ENCODE measurements at regions not wholly inside any gene's neighbourhood (a gene's known extent, or its start where the extent isn't known, plus 50 kb on each side); places are given as distances from the start of the nearest gene placed in this dataset.

DNA sequence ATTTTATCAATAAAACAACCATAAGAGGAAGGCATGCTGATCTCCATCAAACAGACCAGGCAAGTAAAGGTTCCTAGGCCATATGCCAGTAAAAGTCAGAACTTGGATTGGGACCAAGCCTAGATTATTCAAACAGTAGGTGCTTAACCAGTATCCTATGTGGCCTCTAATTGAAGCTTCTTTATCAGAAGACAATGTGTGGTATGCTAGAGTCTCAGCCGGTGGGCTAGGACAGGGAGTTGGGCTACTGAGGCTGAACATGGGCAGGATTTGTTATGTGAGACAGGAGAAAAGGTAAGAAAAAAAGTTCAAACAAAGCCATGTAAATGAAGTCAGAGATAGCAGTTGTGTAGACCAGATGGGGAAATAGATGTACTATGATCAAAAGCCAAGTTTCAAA lies 413.7 kb upstream of the GHITM start:
- TF ChIP-seq, protein P1, sequence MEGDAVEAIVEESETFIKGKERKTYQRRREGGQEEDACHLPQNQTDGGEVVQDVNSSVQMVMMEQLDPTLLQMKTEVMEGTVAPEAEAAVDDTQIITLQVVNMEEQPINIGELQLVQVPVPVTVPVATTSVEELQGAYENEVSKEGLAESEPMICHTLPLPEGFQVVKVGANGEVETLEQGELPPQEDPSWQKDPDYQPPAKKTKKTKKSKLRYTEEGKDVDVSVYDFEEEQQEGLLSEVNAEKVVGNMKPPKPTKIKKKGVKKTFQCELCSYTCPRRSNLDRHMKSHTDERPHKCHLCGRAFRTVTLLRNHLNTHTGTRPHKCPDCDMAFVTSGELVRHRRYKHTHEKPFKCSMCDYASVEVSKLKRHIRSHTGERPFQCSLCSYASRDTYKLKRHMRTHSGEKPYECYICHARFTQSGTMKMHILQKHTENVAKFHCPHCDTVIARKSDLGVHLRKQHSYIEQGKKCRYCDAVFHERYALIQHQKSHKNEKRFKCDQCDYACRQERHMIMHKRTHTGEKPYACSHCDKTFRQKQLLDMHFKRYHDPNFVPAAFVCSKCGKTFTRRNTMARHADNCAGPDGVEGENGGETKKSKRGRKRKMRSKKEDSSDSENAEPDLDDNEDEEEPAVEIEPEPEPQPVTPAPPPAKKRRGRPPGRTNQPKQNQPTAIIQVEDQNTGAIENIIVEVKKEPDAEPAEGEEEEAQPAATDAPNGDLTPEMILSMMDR (IDR thresholded peaks at IDR 0.05; ENCODE audit: control insufficient read depth, extremely low read depth, insufficient read depth), result no peak
- no peak overlapping the region for H3K4me3 ChIP-seq (ENCODE audit: low read depth, low read length)
- DNase-seq (ENCODE audit: low read depth), result peak; percentile 40

DNA sequence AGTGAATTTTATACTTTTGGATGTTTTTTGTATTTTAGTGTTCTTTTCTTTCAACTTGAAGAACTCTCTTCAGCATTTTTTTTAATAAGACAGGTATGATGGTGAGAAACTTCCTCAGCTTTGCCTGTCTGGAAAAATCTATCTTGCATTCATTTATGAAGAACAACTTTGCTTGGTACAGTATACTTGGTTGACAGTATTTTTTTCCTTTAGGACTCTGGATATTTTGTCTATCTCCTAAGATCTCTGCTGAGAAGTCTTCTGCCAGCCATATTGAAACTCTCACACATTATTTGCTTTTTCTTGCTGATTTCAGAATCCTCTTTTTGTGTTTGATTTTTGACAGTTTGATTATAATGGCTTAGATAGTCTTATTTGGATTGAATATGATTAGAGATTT lies 405.0 kb upstream of the GHITM start:
- DNase-seq (ENCODE audit: low read depth), result no peak
- TF ChIP-seq, protein P1 (IDR thresholded peaks at IDR 0.05; ENCODE audit: control insufficient read depth, extremely low read depth, insufficient read depth), result no peak
- no peak overlapping the region for H3K4me3 ChIP-seq (ENCODE audit: low read depth, low read length)

DNA sequence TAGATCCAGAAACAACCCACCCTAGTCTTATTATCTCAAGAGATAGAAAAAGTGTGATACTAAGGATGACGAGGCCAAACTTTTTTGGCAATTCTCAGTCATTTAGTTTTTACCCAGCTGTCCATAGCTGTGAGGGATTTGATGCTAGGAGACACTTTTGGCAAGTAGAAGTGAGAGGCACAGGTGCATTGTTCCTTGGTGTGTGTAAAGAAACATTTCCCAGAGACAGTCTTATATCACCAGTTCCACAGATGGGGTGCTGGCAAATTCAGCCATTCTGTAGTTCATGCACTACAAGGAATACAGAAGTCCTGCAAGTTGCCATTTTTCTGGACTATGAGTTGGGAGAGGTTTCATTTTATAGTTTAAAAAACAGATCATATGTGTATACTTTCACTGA lies 403.3 kb upstream of the GHITM start:
- H3K4me3 ChIP-seq (ENCODE audit: low read depth, low read length), result no peak overlapping the region
- TF ChIP-seq, protein P1 (IDR thresholded peaks at IDR 0.05; ENCODE audit: control insufficient read depth, extremely low read depth, insufficient read depth), result no peak
- DNase-seq (ENCODE audit: low read depth), result no peak

DNA sequence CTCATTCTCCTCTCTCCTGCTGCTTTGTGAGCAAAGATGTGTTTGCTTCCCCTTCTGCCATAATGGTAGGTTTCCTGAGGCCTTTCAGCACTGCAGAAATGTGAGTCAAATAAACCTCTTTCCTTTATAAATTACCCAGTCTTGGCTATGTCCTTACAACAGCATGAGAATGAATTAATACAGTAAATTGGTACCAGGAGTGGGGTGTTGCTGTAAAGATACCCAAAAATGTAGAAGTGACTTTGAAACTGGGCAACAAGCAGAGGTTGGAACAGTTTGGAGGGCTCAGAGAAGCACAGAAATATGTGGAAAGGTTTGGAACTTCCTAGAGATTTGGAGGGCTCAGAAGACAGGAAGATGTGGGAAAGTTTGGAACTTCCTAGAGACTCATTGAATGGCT lies 388.7 kb upstream of the GHITM start:
- no peak for DNase-seq (ENCODE audit: low read depth)
- TF ChIP-seq, protein P1 (IDR thresholded peaks at IDR 0.05; ENCODE audit: control insufficient read depth, extremely low read depth, insufficient read depth), result no peak
- no peak overlapping the region for H3K4me3 ChIP-seq (ENCODE audit: low read depth, low read length)

DNA sequence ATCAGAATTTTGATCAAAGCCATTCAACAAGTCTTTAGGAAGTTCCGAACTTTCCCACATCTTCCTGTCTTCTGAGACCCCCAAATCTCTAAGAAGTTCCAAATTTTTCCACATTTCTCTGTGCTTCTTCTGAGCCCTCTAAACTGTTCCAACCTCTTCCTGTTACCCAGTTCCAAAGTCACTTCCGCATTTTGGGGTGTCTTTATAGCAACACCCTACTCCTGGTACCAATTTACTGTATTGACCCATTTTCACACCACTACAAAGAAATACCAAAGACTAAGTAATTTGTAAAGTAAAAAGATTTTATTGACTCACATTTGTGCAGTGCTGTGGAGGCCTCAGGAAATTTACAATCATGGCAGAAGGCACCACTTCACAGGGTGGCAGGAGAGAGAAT lies 385.8 kb upstream of the GHITM start:
- DNase-seq (ENCODE audit: low read depth), result no peak
- TF ChIP-seq, protein P1 (IDR thresholded peaks at IDR 0.05; ENCODE audit: control insufficient read depth, extremely low read depth, insufficient read depth), result no peak
- H3K4me3 ChIP-seq (ENCODE audit: low read depth, low read length), result no peak overlapping the region

DNA sequence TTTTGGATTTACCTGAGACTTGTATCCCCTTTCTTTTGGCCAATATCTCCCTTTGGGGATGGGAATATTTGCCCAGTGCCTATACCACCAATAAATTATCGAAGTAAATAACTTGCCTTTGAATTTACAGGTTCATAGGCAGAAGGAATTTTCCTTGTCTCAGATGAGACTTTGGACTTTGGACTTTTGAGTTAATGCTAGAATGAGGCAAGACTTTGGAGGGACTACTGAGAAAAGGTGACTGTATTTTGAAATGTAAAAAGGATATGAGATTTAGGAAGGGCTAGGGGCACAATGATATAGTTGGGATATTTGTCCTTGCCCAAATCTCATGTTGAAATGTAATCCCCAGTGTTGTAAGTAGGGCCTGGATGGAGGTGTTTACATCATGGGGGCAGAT lies 384.5 kb upstream of the GHITM start:
- H3K4me3 ChIP-seq (ENCODE audit: low read depth, low read length), result no peak overlapping the region
- TF ChIP-seq, protein P1 (IDR thresholded peaks at IDR 0.05; ENCODE audit: control insufficient read depth, extremely low read depth, insufficient read depth), result no peak
- no peak for DNase-seq (ENCODE audit: low read depth)

DNA sequence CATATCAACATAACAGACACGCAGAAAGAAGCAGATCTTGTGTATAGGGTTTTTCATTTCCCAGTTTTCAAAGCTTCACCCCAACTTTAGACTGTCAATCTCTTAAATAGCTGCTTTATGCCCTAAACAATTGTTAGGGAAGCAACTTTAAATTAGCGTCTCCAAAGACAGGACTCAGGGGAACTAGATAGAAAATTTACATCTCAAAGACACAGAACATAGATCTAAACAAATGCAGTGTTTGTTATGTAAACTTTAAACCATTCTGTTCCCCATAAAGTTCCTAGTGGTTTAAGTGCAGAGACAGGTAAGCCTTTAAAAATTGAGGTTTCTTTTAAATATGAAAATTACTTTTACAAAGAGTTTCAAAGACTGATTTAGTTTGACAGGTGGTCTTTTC lies 379.2 kb upstream of the GHITM start:
- H3K4me3 ChIP-seq (ENCODE audit: low read depth, low read length), result no peak overlapping the region
- TF ChIP-seq, protein P1 (IDR thresholded peaks at IDR 0.05; ENCODE audit: control insufficient read depth, extremely low read depth, insufficient read depth), result no peak
- DNase-seq (ENCODE audit: low read depth), result no peak
